ENCODE measurements at regions not wholly inside any gene's neighbourhood (a gene's known extent, or its start where the extent isn't known, plus 50 kb on each side); places are given as distances from the start of the nearest gene placed in this dataset.
A peak's percentile ranks its signal among the peaks of the same experiment; 100 is the strongest.

- H3K27ac ChIP-seq (ENCODE audit: low read depth, low read length): no peak overlapping the region
- H3K36me3 ChIP-seq (ENCODE audit: control insufficient read depth, low read length): no peaks in the 10 kb centered on the region
- H3F3A ChIP-seq (ENCODE audit: control insufficient read depth, insufficient read depth): no peaks in the 10 kb centered on the region
- H3K4me1 ChIP-seq (ENCODE audit: control insufficient read depth, low read length): peaks cover 36% of the 10 kb centered on the region
- no peak for TF ChIP-seq EZH2phosphoT487 (IDR thresholded peaks at IDR 0.05; ENCODE audit: borderline replicate concordance, low read length)
- TF ChIP-seq CTCF (IDR thresholded peaks at IDR 0.05; ENCODE audit: low read depth, low read length, poor library complexity, severe bottlenecking): peak; percentile 57
- no peaks in the 10 kb centered on the region for H3K79me2 ChIP-seq (ENCODE audit: control insufficient read depth, low read length)
- H3K4me2 ChIP-seq (ENCODE audit: low read length): peak overlapping the region; percentile 15; the same call in 1 of the 2 replicates
- H3K9me2 ChIP-seq (replicated peaks; ENCODE audit: control insufficient read depth, low read length): no peaks in the 10 kb centered on the region
- H3K27me3 ChIP-seq (ENCODE audit: control insufficient read depth, low read length): no peaks in the 10 kb centered on the region
- H4K20me1 ChIP-seq (ENCODE audit: control insufficient read depth, insufficient read depth, low read depth, low read length): no peaks in the 10 kb centered on the region
- H3K9me3 ChIP-seq (ENCODE audit: control insufficient read depth, insufficient read depth, low read length): peaks cover 2% of the 10 kb centered on the region; the same call in 1 of the 2 replicates
- no peak overlapping the region for H3K4me3 ChIP-seq (ENCODE audit: low read length)
Measured at GRCh38 chr1:66436378-66437135, 97.4 kb upstream of the SGIP1 start.

- no peak overlapping the region for H3K27ac ChIP-seq (ENCODE audit: low read depth, low read length)
- H3K4me3 ChIP-seq (ENCODE audit: low read length): no peak overlapping the region
- H3K4me2 ChIP-seq (ENCODE audit: low read length): no peak overlapping the region
Measured at GRCh38 chr1:66437136-66437401, 96.9 kb upstream of the SGIP1 start.

GRCh38 chr1:66438062-66438461 is 95.9 kb upstream of the SGIP1 start:
- peaks cover 36% of the 10 kb centered on the region for H3K4me1 ChIP-seq (ENCODE audit: control insufficient read depth, low read length)
- no peak overlapping the region for H3K27ac ChIP-seq (ENCODE audit: low read depth, low read length)
- no peaks in the 10 kb centered on the region for H3K9me2 ChIP-seq (replicated peaks; ENCODE audit: control insufficient read depth, low read length)
- TF ChIP-seq CTCF (IDR thresholded peaks at IDR 0.05; ENCODE audit: low read depth, low read length, poor library complexity, severe bottlenecking) (no peak), EZH2phosphoT487 (IDR thresholded peaks at IDR 0.05; ENCODE audit: borderline replicate concordance, low read length) (no peak)
- no peaks in the 10 kb centered on the region for H3K9me3 ChIP-seq (ENCODE audit: control insufficient read depth, insufficient read depth, low read length)
- H3K4me3 ChIP-seq (ENCODE audit: low read length): no peak overlapping the region
- H3K4me2 ChIP-seq (ENCODE audit: low read length): no peak overlapping the region
- peaks cover 5% of the 10 kb centered on the region for H3F3A ChIP-seq (ENCODE audit: control insufficient read depth, insufficient read depth)
- H3K36me3 ChIP-seq (ENCODE audit: control insufficient read depth, low read length): no peaks in the 10 kb centered on the region
- no peaks in the 10 kb centered on the region for H3K27me3 ChIP-seq (ENCODE audit: control insufficient read depth, low read length)
- no peaks in the 10 kb centered on the region for H4K20me1 ChIP-seq (ENCODE audit: control insufficient read depth, insufficient read depth, low read depth, low read length)
- H3K79me2 ChIP-seq (ENCODE audit: control insufficient read depth, low read length): no peaks in the 10 kb centered on the region

More at GRCh38 chr1:66437136-66437401, 96.9 kb upstream of the SGIP1 start:
- Histone ChIP-seq H4K20me1 (ENCODE audit: control insufficient read depth, insufficient read depth, low read depth, low read length) (no peaks in the 10 kb centered on the region), H3K36me3 (ENCODE audit: control insufficient read depth, low read length) (no peaks in the 10 kb centered on the region), H3K4me1 (ENCODE audit: control insufficient read depth, low read length) (peaks cover 36% of the 10 kb centered on the region), H3K9me3 (ENCODE audit: control insufficient read depth, insufficient read depth, low read length) (no peaks in the 10 kb centered on the region), H3F3A (ENCODE audit: control insufficient read depth, insufficient read depth) (peaks cover 4% of the 10 kb centered on the region), H3K9me2 (replicated peaks; ENCODE audit: control insufficient read depth, low read length) (no peaks in the 10 kb centered on the region), H3K27me3 (ENCODE audit: control insufficient read depth, low read length) (no peaks in the 10 kb centered on the region), H3K79me2 (ENCODE audit: control insufficient read depth, low read length) (no peaks in the 10 kb centered on the region)
- no peak for TF ChIP-seq EZH2phosphoT487 (IDR thresholded peaks at IDR 0.05; ENCODE audit: borderline replicate concordance, low read length)
- no peak for TF ChIP-seq CTCF (IDR thresholded peaks at IDR 0.05; ENCODE audit: low read depth, low read length, poor library complexity, severe bottlenecking)

Data from DOHH2 (cell line).